HepG2 (cell line): ENCODE measurements at regions not wholly inside any gene's neighbourhood (a gene's known extent, or its start where the extent isn't known, plus 50 kb on each side); places are given as distances from the start of the nearest gene placed in this dataset.

Experiments
- ATAC-seq: fragments of 200-7000 bp; cut with Tn5 transposase; 3 replicates; pipeline ENCODE4 v1.9.1; 2020; ENCODE audit warnings: mild to moderate bottlenecking, moderate library complexity
- BruUV-seq: library from RNA; stranded (reverse); fragments of 400-500 nt; replicated peaks from 2 replicates; lab custom pipeline; 2021; lab: Mats Ljungman, UMichigan
- CTCF ChIA-PET: fragments of 300-600 bp; formaldehyde crosslinking; extraction: SDS; loops from one replicate; lab custom pipeline; 2021; ENCODE audit warnings: low total read pairs, inconsistent platforms, low intra/inter-chr PET ratio; lab: Yijun Ruan, JAX
- POLR2A ChIA-PET: fragments of 350-600 bp; sonication (Branson Sonifier 250); formaldehyde crosslinking; loops from one replicate; lab custom pipeline; 2020; ENCODE audit warnings: antibody characterized with exemption, inconsistent platforms; lab: Yijun Ruan, JAX
- DNase-seq: peaks from one replicate; pipeline ENCODE4 v3.0.0-alpha.2; 2015; ENCODE audit warnings: low spot score
- FAIRE-seq: peaks from 3 replicates; lab custom pipeline; 2011; peaks lifted over from hg19 to GRCh38; lab: Jason Lieb, UNC
- H2AFZ ChIP-seq: one replicate; pipeline ENCODE4 v1.6.1; 2011; ENCODE audit warnings: low read length, inconsistent platforms
- H3K27ac ChIP-seq: fragments of 300-600 bp; 3 replicates; pipeline ENCODE4 v1.8.0; 2011; ENCODE audit warnings: mixed run types, mild to moderate bottlenecking, mixed read lengths, low read length, inconsistent platforms; ENCODE audit not compliant: insufficient read depth; ENCODE audit errors: extremely low read length
- H3K27me3 ChIP-seq, 2 experiments: fragments of 200-600 bp in 1 of 2; 2 replicates in 1 of 2; 3 replicates in 1 of 2; pipeline versions ENCODE4 v1.6.0 to v1.8.0; 2011; ENCODE audit warnings: low read length in 2 of 2, mild to moderate bottlenecking in 2 of 2, moderate library complexity in 2 of 2, inconsistent platforms in 1 of 2; ENCODE audit not compliant: insufficient read depth in 2 of 2, control insufficient read depth in 1 of 2
- H3K36me3 ChIP-seq, 2 experiments: fragments of 200-600 bp in 1 of 2; replicated peaks in 1 of 2; 2 replicates in 1 of 2; 3 replicates in 1 of 2; pipeline versions ENCODE4 v1.5.1 to v1.8.0; 2011; ENCODE audit warnings: low read length in 2 of 2, inconsistent platforms in 1 of 2; ENCODE audit not compliant: insufficient read depth in 2 of 2, control insufficient read depth in 1 of 2
- H3K4me1 ChIP-seq: 2 replicates; pipeline ENCODE4 v1.5.1; 2012; ENCODE audit warnings: low read length, inconsistent platforms; ENCODE audit not compliant: insufficient read depth
- H3K4me2 ChIP-seq: 2 replicates; pipeline ENCODE4 v1.6.0; 2011; ENCODE audit warnings: low read depth, low read length, inconsistent platforms
- H3K4me3 ChIP-seq, 3 experiments: fragments of 200-600 bp in 1 of 3; sonication (generic), shearing (Covaris generic) in 1 of 3; replicated peaks in 1 of 3; 2 replicates each; pipeline ENCODE4 v1.5.1; 2011 to 2016; ENCODE audit warnings: low read length in 3 of 3, inconsistent platforms in 2 of 3, low read depth in 2 of 3, mild to moderate bottlenecking in 2 of 3, control low read depth in 1 of 3, mixed read lengths in 1 of 3; ENCODE audit not compliant: insufficient read depth in 1 of 3
- H3K79me2 ChIP-seq: one replicate; pipeline ENCODE4 v1.6.1; 2011; ENCODE audit warnings: low read length, inconsistent platforms; ENCODE audit not compliant: insufficient read depth
- H3K9ac ChIP-seq: 2 replicates; pipeline ENCODE4 v1.6.0; 2011; ENCODE audit warnings: mild to moderate bottlenecking, low read depth, low read length, inconsistent platforms; ENCODE audit not compliant: insufficient read depth
- H3K9me3 ChIP-seq: 2 replicates; pipeline ENCODE4 v1.5.1; 2012; ENCODE audit warnings: mild to moderate bottlenecking, low read length
- H4K20me1 ChIP-seq: 2 replicates; pipeline ENCODE4 v1.6.0; 2011; ENCODE audit warnings: inconsistent platforms, mild to moderate bottlenecking, low read length, moderate library complexity; ENCODE audit not compliant: insufficient read depth
- ASH2L ChIP-seq: fragments of 300-600, 200-600 bp; sonication (generic); IDR thresholded peaks from 2 replicates; pipeline ENCODE4 v1.7.0; 2017; ENCODE audit warnings: low read depth, mild to moderate bottlenecking, moderate library complexity, mixed read lengths, low read length; ENCODE audit not compliant: insufficient read length
- ATF4 ChIP-seq, 2 experiments: fragments of 450-650 bp in 1 of 2; sonication (generic) in 1 of 2; formaldehyde crosslinking; IDR thresholded peaks; 2 replicates each; pipeline versions ENCODE4 v1.5.0 to v1.8.0; 2020 to 2022; ENCODE audit warnings: mild to moderate bottlenecking in 1 of 2, missing genetic modification reagents in 1 of 2
- CERS6 ChIP-seq: sonication (generic); formaldehyde crosslinking; IDR thresholded peaks from 2 replicates; pipeline ENCODE4 v1.5.0; 2020; ENCODE audit warnings: missing genetic modification reagents
- FUBP1 ChIP-seq: sonication (generic); formaldehyde crosslinking; IDR thresholded peaks from 2 replicates; pipeline ENCODE4 v1.5.1; 2020; ENCODE audit warnings: missing genetic modification reagents, mild to moderate bottlenecking, borderline replicate concordance
- IKZF4 ChIP-seq: sonication (generic); formaldehyde crosslinking; IDR thresholded peaks from 2 replicates; pipeline ENCODE4 v1.5.1; 2020; ENCODE audit warnings: borderline replicate concordance, mild to moderate bottlenecking, low read depth, missing genetic modification reagents; ENCODE audit errors: not compliant biosample characterization
- MAF1 ChIP-seq: sonication (generic); formaldehyde crosslinking; IDR thresholded peaks from 2 replicates; pipeline ENCODE4 v1.5.0; 2020; ENCODE audit warnings: missing genetic modification reagents, borderline replicate concordance
- MAZ ChIP-seq, 2 experiments: sonication (generic) in 1 of 2; formaldehyde crosslinking in 1 of 2; IDR thresholded peaks; 2 replicates each; pipeline versions ENCODE4 v1.5.0 to v1.6.1; 2012 to 2020; ENCODE audit warnings: low read depth in 2 of 2, mild to moderate bottlenecking in 2 of 2, borderline replicate concordance in 1 of 2, improper control_type of control experiment in 1 of 2, low read length in 1 of 2, missing genetic modification reagents in 1 of 2, moderate library complexity in 1 of 2
- PAF1 ChIP-seq: IDR thresholded peaks from 2 replicates; pipeline ENCODE4 v1.6.1; 2016; ENCODE audit warnings: missing genetic modification reagents, missing compliant biosample characterization
- STAG1 ChIP-seq: sonication (generic); formaldehyde crosslinking; IDR thresholded peaks from 2 replicates; pipeline ENCODE4 v1.4.0; 2020; ENCODE audit warnings: missing genetic modification reagents
- TBL1XR1 ChIP-seq: fragments of 150-350 bp; IDR thresholded peaks from 2 replicates; pipeline ENCODE4 v1.6.1; 2014; ENCODE audit warnings: borderline replicate concordance, low read length; ENCODE audit not compliant: partially characterized antibody
- THAP7 ChIP-seq: sonication (generic); formaldehyde crosslinking; IDR thresholded peaks from 2 replicates; pipeline ENCODE4 v1.8.1; 2023; ENCODE audit warnings: mild to moderate bottlenecking, missing genetic modification reagents
- ZNF781 ChIP-seq: sonication (generic); formaldehyde crosslinking; IDR thresholded peaks from 2 replicates; pipeline ENCODE4 v1.5.1; 2020; ENCODE audit warnings: borderline replicate concordance, mild to moderate bottlenecking, missing genetic modification reagents; ENCODE audit errors: not compliant biosample characterization
- WGBS: methylation state at CpG from one replicate; pipeline ENCODE4 v1.1.6; 2017; ENCODE audit warnings: low lambda C conversion rate; 5-methylcytosine and 5-hydroxymethylcytosine counted together
- in situ Hi-C: cut with HindIII; loops from 2 replicates; pipeline ENCODE4 v1.10.0; 2017; ENCODE audit warnings: low pct_unique_long_range_greater_than_20kb; ENCODE audit not compliant: extremely low pct_ligation_motif_present
- intact Hi-C: fragments of 100-400 bp; cut with micrococcal nuclease; formaldehyde crosslinking; loops from one replicate; pipeline ENCODE4 v1.10.0; 2022; ENCODE audit not compliant: unreplicated experiment

GRCh38 chr3:88440701-88441100 lies 290.9 kb downstream of the C3orf38 start (continued):
- no peak for TF ChIP-seq FUBP1 (CRISPR knock-in tag)
- TF ChIP-seq MAZ (IDR thresholded peaks at IDR 0.05; ENCODE audit: borderline replicate concordance, low read depth, low read length), result no peak
- TF ChIP-seq MAZ (CRISPR knock-in tag; IDR thresholded peaks at IDR 0.05; ENCODE audit: low read depth), result no peak
- no peak for TF ChIP-seq IKZF4 (CRISPR knock-in tag)
- no peak for TF ChIP-seq ASH2L
- TF ChIP-seq TBL1XR1, result no peak
- TF ChIP-seq PAF1 (CRISPR knock-in tag), result no peak

- no peaks in the 10 kb centered on the region for H4K20me1 ChIP-seq
- no peak overlapping the region for H3K4me2 ChIP-seq
- intact Hi-C loops (no loop called here), in situ Hi-C loops (no loop called here)
- no peak overlapping the region for H2AFZ ChIP-seq
- no TSS peak for BruUV-seq
- no peaks in the 10 kb centered on the region; a peak in 1 of 5 replicates for H3K27me3 ChIP-seq
- POLR2A ChIA-PET, result no interaction called here
- CTCF ChIA-PET, result no interaction called here
- H3K79me2 ChIP-seq, result no peaks in the 10 kb centered on the region
- DNase-seq (no peak), ATAC-seq (no peak), FAIRE-seq (no peak)
- WGBS, result 0% methylated on average over 1 of the region's 1 CpG
- H3K9me3 ChIP-seq, result no peaks in the 10 kb centered on the region
- H3K9ac ChIP-seq, result no peak overlapping the region
- H3K36me3 ChIP-seq, result no peaks in the 10 kb centered on the region
- no peak overlapping the region for H3K4me3 ChIP-seq
- H3K4me1 ChIP-seq, result no peaks in the 10 kb centered on the region
- H3K27ac ChIP-seq, result no peak overlapping the region
- no peak for TF ChIP-seq STAG1
- TF ChIP-seq ATF4 (CRISPR knock-in tag; IDR thresholded peaks at IDR 0.05), result no peak
- TF ChIP-seq THAP7 (CRISPR knock-in tag), result no peak
- no peak for TF ChIP-seq MAF1
- TF ChIP-seq CERS6, result no peak
- no peak for TF ChIP-seq ZNF781 (CRISPR knock-in tag)
Observed at GRCh38 chr3:88443066-88443465, 293.3 kb downstream of the C3orf38 start.
